H9 (cell line): ENCODE measurements at regions not wholly inside any gene's neighbourhood (a gene's known extent, or its start where the extent isn't known, plus 50 kb on each side); places are given as distances from the start of the nearest gene placed in this dataset.

Source experiments
- DNase-seq: peaks from one replicate; pipeline ENCODE4 v3.0.0-alpha.2; 2017
- H2AFZ ChIP-seq: one replicate; pipeline ENCODE4 v1.6.1; 2013; ENCODE audit warnings: mild to moderate bottlenecking, low read length, control low read depth, moderate library complexity
- H2AK5ac ChIP-seq: 2 replicates; pipeline ENCODE4 v1.6.1; 2013; ENCODE audit warnings: low read length, control low read depth, mixed read lengths; ENCODE audit not compliant: insufficient read length
- H2BK120ac ChIP-seq: one replicate; pipeline ENCODE4 v1.6.1; 2013; ENCODE audit warnings: low read depth, mild to moderate bottlenecking, low read length, control low read depth, inconsistent platforms; ENCODE audit not compliant: poor library complexity, severe bottlenecking
- H2BK12ac ChIP-seq: 2 replicates; pipeline ENCODE4 v1.6.1; 2013; ENCODE audit warnings: low read length, control low read depth, mixed read lengths, low read depth; ENCODE audit not compliant: insufficient read length
- H2BK15ac ChIP-seq: 2 replicates; pipeline ENCODE4 v1.6.1; 2013; ENCODE audit warnings: low read depth, low read length, control low read depth
- H2BK20ac ChIP-seq: one replicate; pipeline ENCODE4 v1.6.1; 2013; ENCODE audit warnings: low read depth, mild to moderate bottlenecking, low read length, control low read depth, inconsistent platforms; ENCODE audit not compliant: poor library complexity, severe bottlenecking
- H2BK5ac ChIP-seq: 2 replicates; pipeline ENCODE4 v1.6.1; 2013; ENCODE audit warnings: low read length, control low read depth, mixed read lengths; ENCODE audit not compliant: insufficient read length
- H3K14ac ChIP-seq: 2 replicates; pipeline ENCODE4 v1.6.1; 2013; ENCODE audit warnings: low read length, control low read depth; ENCODE audit not compliant: insufficient read depth
- H3K18ac ChIP-seq: 2 replicates; pipeline ENCODE4 v1.6.1; 2013; ENCODE audit warnings: low read depth, mild to moderate bottlenecking, mixed read lengths, low read length, control low read depth; ENCODE audit not compliant: insufficient read length
- H3K23ac ChIP-seq: 2 replicates; pipeline ENCODE4 v1.6.1; 2013; ENCODE audit warnings: low read length, control low read depth, mixed read lengths, low read depth; ENCODE audit not compliant: insufficient read length
- H3K23me2 ChIP-seq: 2 replicates; pipeline ENCODE4 v1.6.1; 2013; ENCODE audit warnings: low read depth, mild to moderate bottlenecking, mixed read lengths, low read length, control low read depth; ENCODE audit not compliant: insufficient read length, poor library complexity, severe bottlenecking
- H3K27ac ChIP-seq: 2 replicates; pipeline ENCODE4 v1.5.1; 2013; ENCODE audit warnings: low read length, control low read depth, mixed read lengths, low read depth; ENCODE audit not compliant: insufficient read length
- H3K27me3 ChIP-seq: 2 replicates; pipeline ENCODE4 v1.6.1; 2013; ENCODE audit warnings: low read length, control low read depth, inconsistent platforms; ENCODE audit not compliant: insufficient read depth
- H3K4ac ChIP-seq: 2 replicates; pipeline ENCODE4 v1.6.1; 2013; ENCODE audit warnings: low read depth, mild to moderate bottlenecking, control low read depth, inconsistent platforms, low read length, moderate library complexity
- H3K4me1 ChIP-seq: 2 replicates; pipeline ENCODE4 v1.6.1; 2013; ENCODE audit warnings: low read length, control low read depth, inconsistent platforms; ENCODE audit not compliant: insufficient read depth
- H3K4me2 ChIP-seq: 2 replicates; pipeline ENCODE4 v1.6.1; 2013; ENCODE audit warnings: low read length, control low read depth, mixed read lengths; ENCODE audit not compliant: insufficient read length, insufficient read depth
- H3K56ac ChIP-seq: 2 replicates; pipeline ENCODE4 v1.6.1; 2013; ENCODE audit warnings: low read depth, mild to moderate bottlenecking, mixed read lengths, low read length, control low read depth; ENCODE audit not compliant: insufficient read length
- H3K79me1 ChIP-seq: 2 replicates; pipeline ENCODE4 v1.6.1; 2013; ENCODE audit warnings: low read depth, mild to moderate bottlenecking, moderate library complexity, low read length, control low read depth, inconsistent platforms; ENCODE audit not compliant: insufficient read depth, poor library complexity, severe bottlenecking
- H3K79me2 ChIP-seq: 2 replicates; pipeline ENCODE4 v1.6.1; 2013; ENCODE audit warnings: low read length, control low read depth, inconsistent platforms; ENCODE audit not compliant: insufficient read depth
- H3K9ac ChIP-seq: 2 replicates; pipeline ENCODE4 v1.6.1; 2013; ENCODE audit warnings: low read length, control low read depth, mixed read lengths; ENCODE audit not compliant: insufficient read length; ENCODE audit errors: extremely low read depth
- H3K9me3 ChIP-seq: one replicate; pipeline ENCODE4 v1.6.1; 2013; ENCODE audit warnings: low read depth, low read length, inconsistent platforms; ENCODE audit not compliant: control insufficient read depth
- H3T11ph ChIP-seq: one replicate; pipeline ENCODE4 v1.6.1; 2013; ENCODE audit warnings: mild to moderate bottlenecking, low read length, control low read depth, inconsistent platforms
- H4K20me1 ChIP-seq: one replicate; pipeline ENCODE4 v1.6.1; 2013; ENCODE audit not compliant: control insufficient read depth, insufficient read length, insufficient read depth
- H4K5ac ChIP-seq: 2 replicates; pipeline ENCODE4 v1.6.1; 2013; ENCODE audit warnings: low read depth, mild to moderate bottlenecking, mixed read lengths, low read length, control low read depth; ENCODE audit not compliant: insufficient read length
- H4K8ac ChIP-seq: replicated peaks from 2 replicates; pipeline ENCODE4 v1.6.1; 2013; ENCODE audit warnings: low read length, control low read depth, mixed read lengths, low read depth; ENCODE audit not compliant: insufficient read length
- H4K91ac ChIP-seq: 2 replicates; pipeline ENCODE4 v1.6.1; 2013; ENCODE audit warnings: low read depth, mild to moderate bottlenecking, moderate library complexity, mixed read lengths, low read length, control low read depth; ENCODE audit not compliant: insufficient read length
- H3K27ac Mint-ChIP-seq, 3 experiments: 2 replicates in 2 of 3; 3 replicates in 1 of 3; pipeline ENCODE4 v1.8.0; 2020 to 2021; ENCODE audit warnings: mixed read lengths in 3 of 3, mild to moderate bottlenecking in 1 of 3, moderate library complexity in 1 of 3
- H3K27me3 Mint-ChIP-seq: 2 replicates; pipeline ENCODE4 v1.8.0; 2021; ENCODE audit warnings: low read depth, mild to moderate bottlenecking, moderate library complexity, mixed read lengths
- H3K36me3 Mint-ChIP-seq, 3 experiments: 2 replicates in 2 of 3; 3 replicates in 1 of 3; pipeline ENCODE4 v1.8.0; 2020 to 2021; ENCODE audit warnings: low read depth in 3 of 3, mixed read lengths in 3 of 3; ENCODE audit not compliant: insufficient read depth in 1 of 3
- H3K4me1 Mint-ChIP-seq, 2 experiments: 2 replicates each; pipeline ENCODE4 v1.8.0; 2020; ENCODE audit warnings: mixed read lengths in 2 of 2
- H3K4me3 Mint-ChIP-seq, 2 experiments: 2 replicates in 1 of 2; 3 replicates in 1 of 2; pipeline ENCODE4 v1.8.0; 2020 to 2021; ENCODE audit warnings: mild to moderate bottlenecking in 2 of 2, mixed read lengths in 2 of 2, moderate library complexity in 1 of 2
- H3K9me3 Mint-ChIP-seq, 2 experiments: 2 replicates in 1 of 2; 3 replicates in 1 of 2; pipeline ENCODE4 v1.8.0; 2020; ENCODE audit warnings: mild to moderate bottlenecking in 2 of 2, mixed read lengths in 2 of 2, moderate library complexity in 1 of 2
- CTCF ChIP-seq: fragments of 200-600 bp; sonication (generic); conservative IDR thresholded peaks from 3 replicates; pipeline ENCODE4 v1.8.0; 2021; ENCODE audit warnings: antibody characterized with exemption, mild to moderate bottlenecking
- WGBS: extraction: QIAGEN DNeasy Blood & Tissue Kit; methylation state at CpG from one replicate; pipeline ENCODE4 v1.1.7; 2013; ENCODE audit warnings: missing lambda C conversion rate, low lambda C conversion rate, mixed read lengths; ENCODE audit not compliant: insufficient read length; ENCODE audit errors: extremely low coverage; 5-methylcytosine and 5-hydroxymethylcytosine counted together

GRCh38 chr2:192969055-192969454 lies 774.3 kb upstream of the TMEFF2 start:
- Histone ChIP-seq H2BK20ac (no peak overlapping the region), H3T11ph (no peak overlapping the region), H2BK120ac (no peak overlapping the region), H3K9ac (no peak overlapping the region), H2AFZ (no peak overlapping the region), H2BK5ac (no peak overlapping the region), H3K79me2 (no peaks in the 10 kb centered on the region), H3K23ac (no peak overlapping the region), H4K20me1 (no peaks in the 10 kb centered on the region), H4K8ac (no peak overlapping the region), H3K18ac (no peak overlapping the region), H3K56ac (no peak overlapping the region), H3K27ac (no peak overlapping the region), H2AK5ac (no peak overlapping the region), H3K23me2 (no peaks in the 10 kb centered on the region), H3K27me3 (no peaks in the 10 kb centered on the region), H3K4me1 (no peaks in the 10 kb centered on the region), H2BK15ac (no peak overlapping the region), H2BK12ac (no peak overlapping the region), H4K5ac (no peak overlapping the region), H3K14ac (no peak overlapping the region), H3K4me2 (no peak overlapping the region), H4K91ac (no peak overlapping the region), H3K4ac (no peak overlapping the region), H3K9me3 (no peaks in the 10 kb centered on the region), H3K79me1 (no peaks in the 10 kb centered on the region)
- WGBS, result no CpG with 5 or more reads among the region's 2 CpGs
- no peak overlapping the region for H3K4me3 Mint-ChIP-seq
- DNase-seq, result no peak
- H3K27me3 Mint-ChIP-seq, result no peaks in the 10 kb centered on the region
- no peak overlapping the region for H3K27ac Mint-ChIP-seq
- TF ChIP-seq CTCF, result no peak
- no peaks in the 10 kb centered on the region for H3K9me3 Mint-ChIP-seq
- H3K36me3 Mint-ChIP-seq, result no peaks in the 10 kb centered on the region
- no peaks in the 10 kb centered on the region for H3K4me1 Mint-ChIP-seq
